B cell (primary cell): ENCODE measurements at regions not wholly inside any gene's neighbourhood (a gene's known extent, or its start where the extent isn't known, plus 50 kb on each side); places are given as distances from the start of the nearest gene placed in this dataset.

ENCODE experiments used
- CTCF ChIP-seq: fragments of 200-600 bp; IDR thresholded peaks from one replicate; pipeline ENCODE4 v1.8.0; 2022; ENCODE audit warnings: antibody characterized with exemption, mild to moderate bottlenecking
- EZH2 ChIP-seq: IDR thresholded peaks from 2 replicates; pipeline ENCODE4 v1.6.1; 2012; ENCODE audit warnings: borderline replicate concordance, low read depth, mild to moderate bottlenecking, moderate library complexity, low read length; ENCODE audit not compliant: insufficient read depth, poor library complexity, severe bottlenecking

GRCh38 chr20:59459586-59459985, 144.8 kb upstream of the PHACTR3 start:
- no peak for TF ChIP-seq CTCF
- no peak for TF ChIP-seq EZH2
